HepG2 (cell line): ENCODE measurements at regions not wholly inside any gene's neighbourhood (a gene's known extent, or its start where the extent isn't known, plus 50 kb on each side); places are given as distances from the start of the nearest gene placed in this dataset.

Source experiments
- ATAC-seq: fragments of 200-7000 bp; cut with Tn5 transposase; 3 replicates; pipeline ENCODE4 v1.9.1; 2020; ENCODE audit warnings: mild to moderate bottlenecking, moderate library complexity
- BruUV-seq: library from RNA; stranded (reverse); fragments of 400-500 nt; replicated peaks from 2 replicates; lab custom pipeline; 2021; lab: Mats Ljungman, UMichigan
- CTCF ChIA-PET: fragments of 300-600 bp; formaldehyde crosslinking; extraction: SDS; loops from one replicate; lab custom pipeline; 2021; ENCODE audit warnings: low total read pairs, inconsistent platforms, low intra/inter-chr PET ratio; lab: Yijun Ruan, JAX
- POLR2A ChIA-PET: fragments of 350-600 bp; sonication (Branson Sonifier 250); formaldehyde crosslinking; loops from one replicate; lab custom pipeline; 2020; ENCODE audit warnings: antibody characterized with exemption, inconsistent platforms; lab: Yijun Ruan, JAX
- DNase-seq: peaks from one replicate; pipeline ENCODE4 v3.0.0-alpha.2; 2015; ENCODE audit warnings: low spot score
- FAIRE-seq: peaks from 3 replicates; lab custom pipeline; 2011; peaks lifted over from hg19 to GRCh38; lab: Jason Lieb, UNC
- H2AFZ ChIP-seq: one replicate; pipeline ENCODE4 v1.6.1; 2011; ENCODE audit warnings: low read length, inconsistent platforms
- H3K27ac ChIP-seq: fragments of 300-600 bp; 3 replicates; pipeline ENCODE4 v1.8.0; 2011; ENCODE audit warnings: mixed run types, mild to moderate bottlenecking, mixed read lengths, low read length, inconsistent platforms; ENCODE audit not compliant: insufficient read depth; ENCODE audit errors: extremely low read length
- H3K27me3 ChIP-seq, 2 experiments: fragments of 200-600 bp in 1 of 2; 2 replicates in 1 of 2; 3 replicates in 1 of 2; pipeline versions ENCODE4 v1.6.0 to v1.8.0; 2011; ENCODE audit warnings: low read length in 2 of 2, mild to moderate bottlenecking in 2 of 2, moderate library complexity in 2 of 2, inconsistent platforms in 1 of 2; ENCODE audit not compliant: insufficient read depth in 2 of 2, control insufficient read depth in 1 of 2
- H3K36me3 ChIP-seq, 2 experiments: fragments of 200-600 bp in 1 of 2; replicated peaks in 1 of 2; 2 replicates in 1 of 2; 3 replicates in 1 of 2; pipeline versions ENCODE4 v1.5.1 to v1.8.0; 2011; ENCODE audit warnings: low read length in 2 of 2, inconsistent platforms in 1 of 2; ENCODE audit not compliant: insufficient read depth in 2 of 2, control insufficient read depth in 1 of 2
- H3K4me1 ChIP-seq: 2 replicates; pipeline ENCODE4 v1.5.1; 2012; ENCODE audit warnings: low read length, inconsistent platforms; ENCODE audit not compliant: insufficient read depth
- H3K4me2 ChIP-seq: 2 replicates; pipeline ENCODE4 v1.6.0; 2011; ENCODE audit warnings: low read depth, low read length, inconsistent platforms
- H3K4me3 ChIP-seq, 3 experiments: fragments of 200-600 bp in 1 of 3; sonication (generic), shearing (Covaris generic) in 1 of 3; replicated peaks in 1 of 3; 2 replicates each; pipeline ENCODE4 v1.5.1; 2011 to 2016; ENCODE audit warnings: low read length in 3 of 3, inconsistent platforms in 2 of 3, low read depth in 2 of 3, mild to moderate bottlenecking in 2 of 3, control low read depth in 1 of 3, mixed read lengths in 1 of 3; ENCODE audit not compliant: insufficient read depth in 1 of 3
- H3K79me2 ChIP-seq: one replicate; pipeline ENCODE4 v1.6.1; 2011; ENCODE audit warnings: low read length, inconsistent platforms; ENCODE audit not compliant: insufficient read depth
- H3K9ac ChIP-seq: 2 replicates; pipeline ENCODE4 v1.6.0; 2011; ENCODE audit warnings: mild to moderate bottlenecking, low read depth, low read length, inconsistent platforms; ENCODE audit not compliant: insufficient read depth
- H3K9me3 ChIP-seq: 2 replicates; pipeline ENCODE4 v1.5.1; 2012; ENCODE audit warnings: mild to moderate bottlenecking, low read length
- H4K20me1 ChIP-seq: 2 replicates; pipeline ENCODE4 v1.6.0; 2011; ENCODE audit warnings: inconsistent platforms, mild to moderate bottlenecking, low read length, moderate library complexity; ENCODE audit not compliant: insufficient read depth
- MTA1 ChIP-seq: sonication (generic); formaldehyde crosslinking; IDR thresholded peaks from 2 replicates; pipeline ENCODE4 v1.4.0; 2020; ENCODE audit warnings: missing genetic modification reagents, mild to moderate bottlenecking, borderline replicate concordance
- MTF2 ChIP-seq: sonication (generic); formaldehyde crosslinking; IDR thresholded peaks from 2 replicates; pipeline ENCODE4 v1.5.0; 2020; ENCODE audit warnings: missing genetic modification reagents, borderline replicate concordance
- MZF1 ChIP-seq: sonication (generic); formaldehyde crosslinking; IDR thresholded peaks from 2 replicates; pipeline ENCODE4 v1.8.1; 2023; ENCODE audit warnings: mild to moderate bottlenecking, missing genetic modification reagents, borderline replicate concordance
- SAFB2 ChIP-seq: sonication (generic); formaldehyde crosslinking; IDR thresholded peaks from 2 replicates; pipeline ENCODE4 v1.5.1; 2020; ENCODE audit warnings: missing genetic modification reagents, low read depth, mild to moderate bottlenecking, borderline replicate concordance
- THAP11 ChIP-seq: IDR thresholded peaks from 2 replicates; pipeline ENCODE4 v1.6.1; 2016; ENCODE audit warnings: missing biosample characterization, missing genetic modification reagents
- ZFP37 ChIP-seq: sonication (generic); formaldehyde crosslinking; IDR thresholded peaks from 2 replicates; pipeline ENCODE4 v1.4.0; 2020; ENCODE audit warnings: missing genetic modification reagents, borderline replicate concordance
- ZNF292 ChIP-seq: sonication (generic); formaldehyde crosslinking; IDR thresholded peaks from 2 replicates; pipeline ENCODE4 v1.8.1; 2022; ENCODE audit warnings: mild to moderate bottlenecking, low read depth, missing genetic modification reagents, borderline replicate concordance
- ZNF670 ChIP-seq: sonication (generic); formaldehyde crosslinking; IDR thresholded peaks from 2 replicates; pipeline ENCODE4 v1.8.0; 2022; ENCODE audit warnings: mild to moderate bottlenecking, missing genetic modification reagents, borderline replicate concordance
- ZNF75D ChIP-seq: sonication (generic); formaldehyde crosslinking; IDR thresholded peaks from 2 replicates; pipeline ENCODE4 v1.8.1; 2023; ENCODE audit warnings: missing genetic modification reagents, mild to moderate bottlenecking, borderline replicate concordance
- ZNF766 ChIP-seq: sonication (generic); formaldehyde crosslinking; IDR thresholded peaks from 2 replicates; pipeline ENCODE4 v1.5.0; 2020; ENCODE audit warnings: missing genetic modification reagents, borderline replicate concordance
- ZNF782 ChIP-seq: sonication (generic); formaldehyde crosslinking; IDR thresholded peaks from 2 replicates; pipeline ENCODE4 v1.4.0; 2020; ENCODE audit warnings: missing genetic modification reagents, mild to moderate bottlenecking, borderline replicate concordance
- ZNF839 ChIP-seq: sonication (generic); formaldehyde crosslinking; IDR thresholded peaks from 2 replicates; pipeline ENCODE4 v1.4.0; 2020; ENCODE audit warnings: missing genetic modification reagents, mild to moderate bottlenecking, borderline replicate concordance
- WGBS: methylation state at CpG from one replicate; pipeline ENCODE4 v1.1.6; 2017; ENCODE audit warnings: low lambda C conversion rate; 5-methylcytosine and 5-hydroxymethylcytosine counted together
- in situ Hi-C: cut with HindIII; loops from 2 replicates; pipeline ENCODE4 v1.10.0; 2017; ENCODE audit warnings: low pct_unique_long_range_greater_than_20kb; ENCODE audit not compliant: extremely low pct_ligation_motif_present
- intact Hi-C: fragments of 100-400 bp; cut with micrococcal nuclease; formaldehyde crosslinking; loops from one replicate; pipeline ENCODE4 v1.10.0; 2022; ENCODE audit not compliant: unreplicated experiment
- TF ChIP-seq, protein P1 (sequence below): sonication (generic); formaldehyde crosslinking; IDR thresholded peaks from 2 replicates; pipeline ENCODE4 v1.4.0; 2020; ENCODE audit warnings: missing genetic modification reagents, borderline replicate concordance
- TF ChIP-seq, protein P2 (sequence below): sonication (generic); formaldehyde crosslinking; IDR thresholded peaks from 2 replicates; pipeline ENCODE4 v1.9.0; 2021; ENCODE audit warnings: mild to moderate bottlenecking, missing genetic modification reagents
- TF ChIP-seq, protein P3 (sequence below): sonication (generic); formaldehyde crosslinking; IDR thresholded peaks from 2 replicates; pipeline ENCODE4 v1.8.1; 2023; ENCODE audit warnings: missing genetic modification reagents, inconsistent platforms, borderline replicate concordance

DNA sequence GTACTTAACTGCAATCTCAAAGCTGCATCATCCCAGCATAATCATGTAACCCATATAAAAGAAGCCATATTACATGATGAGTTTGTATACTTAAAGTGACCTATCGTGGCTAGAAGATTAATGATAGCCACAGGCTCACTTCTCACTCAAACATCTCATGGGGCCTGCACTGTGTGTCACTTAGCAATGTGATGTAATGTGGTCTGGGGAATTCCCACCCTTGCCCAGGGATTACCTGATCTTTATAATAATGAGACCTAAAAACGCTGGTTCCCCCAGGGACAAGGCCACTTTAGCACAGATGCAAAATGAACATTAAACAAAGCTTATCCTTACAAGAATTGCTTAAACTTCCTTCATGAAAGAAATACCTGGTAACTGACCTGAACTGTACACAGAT is 427.1 kb upstream of the CNTNAP5 start (continued):
- TF ChIP-seq, protein P1, sequence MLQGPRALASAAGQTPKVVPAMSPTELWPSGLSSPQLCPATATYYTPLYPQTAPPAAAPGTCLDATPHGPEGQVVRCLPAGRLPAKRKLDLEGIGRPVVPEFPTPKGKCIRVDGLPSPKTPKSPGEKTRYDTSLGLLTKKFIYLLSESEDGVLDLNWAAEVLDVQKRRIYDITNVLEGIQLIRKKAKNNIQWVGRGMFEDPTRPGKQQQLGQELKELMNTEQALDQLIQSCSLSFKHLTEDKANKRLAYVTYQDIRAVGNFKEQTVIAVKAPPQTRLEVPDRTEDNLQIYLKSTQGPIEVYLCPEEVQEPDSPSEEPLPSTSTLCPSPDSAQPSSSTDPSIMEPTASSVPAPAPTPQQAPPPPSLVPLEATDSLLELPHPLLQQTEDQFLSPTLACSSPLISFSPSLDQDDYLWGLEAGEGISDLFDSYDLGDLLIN: no peak
- TF ChIP-seq MTA1: no peak
- TF ChIP-seq, protein P2, sequence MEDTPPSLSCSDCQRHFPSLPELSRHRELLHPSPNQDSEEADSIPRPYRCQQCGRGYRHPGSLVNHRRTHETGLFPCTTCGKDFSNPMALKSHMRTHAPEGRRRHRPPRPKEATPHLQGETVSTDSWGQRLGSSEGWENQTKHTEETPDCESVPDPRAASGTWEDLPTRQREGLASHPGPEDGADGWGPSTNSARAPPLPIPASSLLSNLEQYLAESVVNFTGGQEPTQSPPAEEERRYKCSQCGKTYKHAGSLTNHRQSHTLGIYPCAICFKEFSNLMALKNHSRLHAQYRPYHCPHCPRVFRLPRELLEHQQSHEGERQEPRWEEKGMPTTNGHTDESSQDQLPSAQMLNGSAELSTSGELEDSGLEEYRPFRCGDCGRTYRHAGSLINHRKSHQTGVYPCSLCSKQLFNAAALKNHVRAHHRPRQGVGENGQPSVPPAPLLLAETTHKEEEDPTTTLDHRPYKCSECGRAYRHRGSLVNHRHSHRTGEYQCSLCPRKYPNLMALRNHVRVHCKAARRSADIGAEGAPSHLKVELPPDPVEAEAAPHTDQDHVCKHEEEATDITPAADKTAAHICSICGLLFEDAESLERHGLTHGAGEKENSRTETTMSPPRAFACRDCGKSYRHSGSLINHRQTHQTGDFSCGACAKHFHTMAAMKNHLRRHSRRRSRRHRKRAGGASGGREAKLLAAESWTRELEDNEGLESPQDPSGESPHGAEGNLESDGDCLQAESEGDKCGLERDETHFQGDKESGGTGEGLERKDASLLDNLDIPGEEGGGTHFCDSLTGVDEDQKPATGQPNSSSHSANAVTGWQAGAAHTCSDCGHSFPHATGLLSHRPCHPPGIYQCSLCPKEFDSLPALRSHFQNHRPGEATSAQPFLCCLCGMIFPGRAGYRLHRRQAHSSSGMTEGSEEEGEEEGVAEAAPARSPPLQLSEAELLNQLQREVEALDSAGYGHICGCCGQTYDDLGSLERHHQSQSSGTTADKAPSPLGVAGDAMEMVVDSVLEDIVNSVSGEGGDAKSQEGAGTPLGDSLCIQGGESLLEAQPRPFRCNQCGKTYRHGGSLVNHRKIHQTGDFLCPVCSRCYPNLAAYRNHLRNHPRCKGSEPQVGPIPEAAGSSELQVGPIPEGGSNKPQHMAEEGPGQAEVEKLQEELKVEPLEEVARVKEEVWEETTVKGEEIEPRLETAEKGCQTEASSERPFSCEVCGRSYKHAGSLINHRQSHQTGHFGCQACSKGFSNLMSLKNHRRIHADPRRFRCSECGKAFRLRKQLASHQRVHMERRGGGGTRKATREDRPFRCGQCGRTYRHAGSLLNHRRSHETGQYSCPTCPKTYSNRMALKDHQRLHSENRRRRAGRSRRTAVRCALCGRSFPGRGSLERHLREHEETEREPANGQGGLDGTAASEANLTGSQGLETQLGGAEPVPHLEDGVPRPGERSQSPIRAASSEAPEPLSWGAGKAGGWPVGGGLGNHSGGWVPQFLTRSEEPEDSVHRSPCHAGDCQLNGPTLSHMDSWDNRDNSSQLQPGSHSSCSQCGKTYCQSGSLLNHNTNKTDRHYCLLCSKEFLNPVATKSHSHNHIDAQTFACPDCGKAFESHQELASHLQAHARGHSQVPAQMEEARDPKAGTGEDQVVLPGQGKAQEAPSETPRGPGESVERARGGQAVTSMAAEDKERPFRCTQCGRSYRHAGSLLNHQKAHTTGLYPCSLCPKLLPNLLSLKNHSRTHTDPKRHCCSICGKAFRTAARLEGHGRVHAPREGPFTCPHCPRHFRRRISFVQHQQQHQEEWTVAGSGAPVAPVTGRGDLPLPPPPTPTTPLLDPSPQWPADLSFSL: no peak

DNA sequence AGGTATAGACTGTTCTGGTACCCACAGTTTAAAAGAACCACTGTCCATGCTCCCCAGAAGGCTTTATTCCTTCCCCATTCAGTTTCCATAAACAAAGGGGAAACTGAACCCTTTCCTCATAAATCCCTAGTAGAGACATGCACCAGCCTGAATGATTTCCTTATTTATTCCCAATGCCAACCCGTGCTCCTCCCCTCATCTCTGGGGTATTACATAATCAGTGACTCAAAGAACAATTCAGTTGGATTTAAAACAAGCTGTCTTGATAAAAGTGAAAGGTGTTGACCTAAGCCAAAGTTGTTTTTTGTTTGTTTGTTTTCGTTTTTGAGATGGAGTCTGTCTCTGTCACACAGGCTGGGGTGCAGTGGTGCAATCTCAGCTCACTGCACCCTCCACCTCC is 418.5 kb upstream of the CNTNAP5 start:
- Histone ChIP-seq H3K27ac (no peak overlapping the region), H3K36me3 (no peaks in the 10 kb centered on the region), H2AFZ (no peak overlapping the region), H3K27me3 (no peaks in the 10 kb centered on the region), H3K4me2 (no peak overlapping the region), H3K79me2 (no peaks in the 10 kb centered on the region), H3K9ac (no peak overlapping the region), H4K20me1 (no peaks in the 10 kb centered on the region), H3K4me1 (no peaks in the 10 kb centered on the region), H3K9me3 (peaks cover 97% of the 10 kb centered on the region), H3K4me3 (no peak overlapping the region)
- POLR2A ChIA-PET: no interaction called here
- FAIRE-seq (no peak), DNase-seq (no peak), ATAC-seq (no peak)
- CTCF ChIA-PET: no interaction called here
- intact Hi-C loops (no loop called here), in situ Hi-C loops (no loop called here)
- 0% methylated on average over 2 of the region's 2 CpGs for WGBS
- BruUV-seq: no TSS peak
- TF ChIP-seq ZNF292 (CRISPR knock-in tag): no peak
- no peak for TF ChIP-seq MZF1
- TF ChIP-seq, protein P3, sequence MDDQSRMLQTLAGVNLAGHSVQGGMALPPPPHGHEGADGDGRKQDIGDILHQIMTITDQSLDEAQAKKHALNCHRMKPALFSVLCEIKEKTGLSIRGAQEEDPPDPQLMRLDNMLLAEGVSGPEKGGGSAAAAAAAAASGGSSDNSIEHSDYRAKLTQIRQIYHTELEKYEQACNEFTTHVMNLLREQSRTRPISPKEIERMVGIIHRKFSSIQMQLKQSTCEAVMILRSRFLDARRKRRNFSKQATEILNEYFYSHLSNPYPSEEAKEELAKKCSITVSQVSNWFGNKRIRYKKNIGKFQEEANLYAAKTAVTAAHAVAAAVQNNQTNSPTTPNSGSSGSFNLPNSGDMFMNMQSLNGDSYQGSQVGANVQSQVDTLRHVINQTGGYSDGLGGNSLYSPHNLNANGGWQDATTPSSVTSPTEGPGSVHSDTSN (CRISPR knock-in tag): no peak
- no peak for TF ChIP-seq ZFP37 (CRISPR knock-in tag)
- no peak for TF ChIP-seq ZNF670
- no peak for TF ChIP-seq ZNF766 (CRISPR knock-in tag)
- no peak for TF ChIP-seq SAFB2 (CRISPR knock-in tag)
- no peak for TF ChIP-seq MTF2 (CRISPR knock-in tag)
- no peak for TF ChIP-seq ZNF839 (CRISPR knock-in tag)
- TF ChIP-seq ZNF782 (CRISPR knock-in tag): no peak
- TF ChIP-seq ZNF75D: no peak
- TF ChIP-seq THAP11 (CRISPR knock-in tag): no peak
